ENCODE measurements at regions not wholly inside any gene's neighbourhood (a gene's known extent, or its start where the extent isn't known, plus 50 kb on each side); places are given as distances from the start of the nearest gene placed in this dataset.

DNA sequence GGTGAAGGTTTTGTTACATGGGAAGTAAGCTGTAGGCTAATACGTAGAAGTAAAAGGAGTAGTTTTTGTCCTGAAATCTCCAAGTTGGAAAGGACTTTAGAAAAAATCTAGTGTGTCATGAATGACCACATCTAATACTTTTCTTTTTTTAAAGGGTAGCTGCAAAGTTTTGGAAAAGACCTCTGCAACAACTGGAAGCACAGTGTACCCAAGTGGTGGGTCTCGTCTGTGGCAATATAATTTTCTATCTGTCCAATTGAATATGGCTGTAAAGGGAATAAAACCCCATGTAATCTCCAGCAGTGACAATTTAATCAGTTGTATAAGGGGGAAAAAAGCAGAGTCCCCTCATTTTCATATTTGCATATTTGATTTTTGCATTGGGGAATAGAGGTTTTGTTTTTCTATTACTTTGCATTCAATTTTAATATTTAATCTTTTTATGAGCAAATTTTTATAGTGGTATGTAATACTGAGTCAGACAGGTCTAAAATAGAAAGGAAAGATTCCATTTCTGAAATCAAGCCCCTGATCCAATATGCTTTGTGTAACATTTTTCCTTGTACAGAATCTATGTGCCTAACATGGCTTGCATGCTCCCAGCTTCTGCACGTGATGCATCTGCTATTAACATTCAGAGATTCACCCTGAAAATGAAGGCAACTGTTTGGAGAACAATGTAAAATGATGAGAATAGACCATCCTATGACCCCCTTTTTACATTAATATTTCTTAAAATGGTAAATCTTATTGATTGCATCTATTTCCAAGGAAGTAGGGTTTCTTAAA, 531.4 kb downstream of the ZIC1 start:
- no peak for DNase-seq

DNA sequence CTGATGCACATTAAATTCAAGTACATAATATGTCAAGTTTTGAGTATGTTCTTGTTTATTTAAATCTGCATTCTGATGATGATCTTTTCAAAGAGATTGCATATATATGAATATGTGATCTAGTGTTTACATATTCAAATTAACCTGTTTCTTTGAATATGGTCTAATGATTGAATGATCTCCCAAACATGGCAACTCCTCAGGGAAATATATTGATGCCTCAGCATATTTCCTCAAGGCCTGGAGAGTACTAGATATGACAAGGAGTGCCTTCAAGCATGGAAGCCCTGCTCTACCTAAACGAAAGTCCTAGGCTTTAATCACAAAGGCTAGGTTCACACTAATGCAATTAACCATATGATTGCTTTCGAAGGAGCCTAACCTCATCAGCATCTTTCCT, 532.8 kb downstream of the ZIC1 start:
- no peak for DNase-seq

DNA sequence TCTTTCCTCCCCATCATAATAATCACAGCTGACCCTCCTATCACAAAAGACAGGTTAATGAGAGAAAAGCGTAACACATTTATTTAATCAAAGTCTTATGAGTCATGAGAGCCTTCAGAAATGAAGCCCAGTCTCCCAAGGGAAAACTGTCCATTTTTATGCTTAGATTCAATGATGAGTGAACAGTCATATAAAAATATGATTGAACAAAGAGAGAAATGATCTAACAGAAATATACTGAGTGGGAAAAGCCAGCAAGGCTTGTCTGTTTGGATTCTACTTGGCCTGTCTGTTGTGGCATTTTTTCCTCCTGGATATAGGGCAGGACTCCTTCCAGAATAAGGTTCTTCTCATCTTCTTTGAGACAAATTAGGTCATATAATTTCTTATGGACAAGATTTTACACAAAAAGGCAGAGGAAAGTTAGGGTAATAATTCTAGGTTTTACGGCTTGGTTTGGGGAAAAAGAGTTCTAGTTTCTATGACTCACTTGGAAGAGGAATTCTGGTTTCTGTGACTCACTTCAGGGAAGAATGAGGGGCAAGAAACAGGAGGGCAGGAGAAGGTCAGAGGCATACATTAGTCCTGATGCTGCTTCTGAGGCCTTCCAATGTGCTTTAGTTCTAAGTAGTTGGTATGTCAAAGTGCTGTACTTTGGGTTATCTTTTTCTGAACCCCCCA, 534.2 kb downstream of the ZIC1 start:
- DNase-seq, result peak; percentile 90

DNA sequence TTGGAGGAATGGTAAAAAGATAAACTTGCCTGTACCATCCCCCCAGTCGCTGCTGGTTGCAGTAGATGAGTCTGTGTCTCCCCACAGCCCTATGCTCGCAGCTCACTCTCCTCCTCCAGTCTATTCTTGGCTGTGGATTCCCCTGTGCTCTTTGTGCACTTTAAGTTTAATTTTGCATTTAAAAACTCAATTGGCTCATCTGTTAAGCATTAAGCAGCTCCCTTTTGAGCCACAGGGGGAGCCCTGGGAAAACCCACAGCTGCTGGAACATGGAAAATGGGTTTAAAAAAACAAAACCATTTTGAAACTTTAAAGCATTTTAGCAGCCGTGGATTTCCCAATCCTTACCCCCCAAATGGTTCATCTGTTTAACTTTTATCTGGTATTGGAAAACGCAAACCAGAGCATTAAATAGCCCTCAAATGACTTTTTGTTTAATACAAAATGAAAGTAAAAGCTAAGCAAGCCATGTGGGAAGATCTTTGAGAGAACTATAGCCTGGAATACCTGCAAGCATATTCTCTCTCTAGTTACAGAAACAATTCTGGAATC, 536.9 kb downstream of the ZIC1 start:
- peak; percentile 90 for DNase-seq

DNA sequence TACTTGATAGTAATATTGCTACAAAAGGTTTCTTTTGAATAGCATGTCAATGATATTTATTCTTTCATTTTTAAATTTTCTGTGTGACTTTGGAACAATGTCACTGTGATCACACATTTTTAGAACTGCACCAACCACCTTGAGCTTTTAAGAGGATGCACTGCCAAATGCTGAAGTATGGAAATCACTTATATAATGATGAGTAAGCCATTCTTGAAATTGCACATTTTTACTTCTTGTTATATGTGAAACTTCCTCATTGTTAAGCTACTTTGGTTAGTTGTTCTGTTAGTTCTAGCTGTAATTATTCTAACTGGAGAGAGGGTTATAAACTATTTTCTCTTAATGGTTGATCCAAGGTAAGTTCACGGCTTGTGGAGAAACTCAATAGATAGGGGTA, 547.5 kb downstream of the ZIC1 start:
- no peak for DNase-seq

- no peak for DNase-seq
Measured at GRCh38 chr3:147958754-147959153, 549.6 kb downstream of the ZIC1 start.

DNA sequence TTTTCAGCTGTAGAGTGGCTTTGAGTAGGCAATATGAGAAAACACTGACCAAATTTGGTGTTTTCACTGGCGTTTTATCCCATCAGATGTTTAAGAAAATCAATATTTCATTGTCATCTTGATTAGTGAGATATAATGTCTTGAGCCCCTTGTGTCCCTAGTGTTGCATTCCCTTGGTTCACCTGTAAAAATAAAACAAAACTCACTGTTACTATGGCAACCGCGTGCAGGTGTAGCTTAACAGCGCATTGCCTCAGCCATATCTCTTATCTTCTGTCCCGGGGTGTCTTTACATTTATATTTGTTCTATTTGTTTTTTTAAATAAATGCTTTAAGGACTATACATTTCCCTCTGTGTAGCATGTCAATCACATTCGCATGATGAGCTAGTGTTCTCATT, 551.6 kb downstream of the ZIC1 start:
- no peak for DNase-seq

DNA sequence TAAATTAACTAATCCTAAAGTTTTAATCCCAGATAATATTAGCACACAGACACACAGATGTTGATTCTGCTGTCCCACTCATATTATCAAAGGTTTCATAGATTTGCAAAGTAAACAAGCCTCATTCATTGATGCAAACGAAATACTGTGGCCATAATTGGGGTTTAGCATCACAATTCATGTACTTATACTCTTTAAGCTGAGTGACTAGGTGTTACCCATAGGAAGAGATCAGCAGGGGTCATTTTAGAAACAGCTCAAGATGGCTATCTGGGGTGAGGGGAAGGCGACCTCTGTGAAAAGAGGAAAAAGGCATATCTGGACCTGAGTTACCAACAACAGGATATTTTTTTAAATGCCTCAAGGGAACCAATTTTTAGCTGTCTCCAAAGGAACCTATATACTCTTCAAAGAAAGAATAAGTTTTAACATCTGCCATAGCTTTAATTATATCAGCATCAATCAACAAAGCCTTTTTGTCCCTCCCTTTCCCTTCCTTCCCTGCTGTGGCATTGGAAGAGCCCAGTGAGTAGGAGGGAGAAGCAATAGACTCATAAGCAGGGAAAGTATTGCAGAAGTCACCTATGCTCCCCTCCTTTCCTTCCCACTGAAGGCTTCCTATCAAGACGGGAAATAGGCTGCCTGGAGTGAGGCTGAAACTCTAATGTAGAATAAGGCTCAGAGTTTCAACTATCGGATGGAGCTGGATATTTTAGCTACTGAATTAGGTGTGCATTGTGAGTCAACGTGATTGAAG, 553.4 kb downstream of the ZIC1 start:
- DNase-seq, result no peak

DNA sequence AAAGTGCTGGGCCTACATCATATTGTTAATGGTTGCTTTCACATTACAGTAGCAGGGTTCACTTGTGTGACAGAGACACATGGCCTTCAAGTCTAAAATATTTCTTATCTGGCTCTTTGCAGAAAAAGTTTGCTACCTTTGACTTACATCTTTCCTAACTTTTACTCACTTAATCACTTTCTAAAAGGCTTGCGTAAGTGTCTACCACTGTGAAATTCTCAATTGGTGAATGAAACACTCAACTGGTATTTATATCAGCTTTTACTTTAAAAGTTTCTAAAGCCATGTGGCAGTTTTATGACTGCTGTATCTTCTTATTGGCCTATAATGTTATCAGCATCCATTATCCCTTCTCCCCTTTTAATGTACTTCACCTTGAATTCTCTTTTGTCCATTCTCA, 554.5 kb downstream of the ZIC1 start:
- peak; percentile 10 for DNase-seq

DNA sequence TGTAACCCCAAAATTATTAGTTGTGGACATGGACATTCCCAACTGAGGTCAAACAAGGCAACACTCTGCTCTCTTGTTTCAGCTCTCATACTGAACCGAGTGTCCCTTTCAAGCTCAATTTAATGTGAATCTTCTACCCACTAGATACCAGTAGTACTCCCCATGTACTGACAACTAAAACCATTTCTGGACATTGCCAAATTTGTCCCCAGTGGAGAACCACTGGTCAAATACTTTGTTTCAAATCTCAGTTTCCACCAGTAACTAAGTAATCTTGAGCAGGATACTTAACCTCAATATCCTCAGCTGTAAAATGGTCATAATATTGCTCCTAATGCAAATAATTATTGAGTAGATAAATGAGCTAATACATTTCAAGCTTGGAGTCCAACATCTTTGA, 566.0 kb downstream of the ZIC1 start:
- DNase-seq, result no peak

- DNase-seq, result no peak
Measured at GRCh38 chr3:147977001-147977400, 567.8 kb downstream of the ZIC1 start.

GRCh38 chr3:147987549-147987948, 578.4 kb downstream of the ZIC1 start:
- DNase-seq, result no peak

- no peak for DNase-seq
Measured at GRCh38 chr3:147989344-147989743, 580.2 kb downstream of the ZIC1 start.

GRCh38 chr3:148002705-148003205, 593.6 kb downstream of the ZIC1 start:
- no peak for DNase-seq

GRCh38 chr3:148004331-148004730, 595.2 kb downstream of the ZIC1 start:
- DNase-seq, result no peak

DNA sequence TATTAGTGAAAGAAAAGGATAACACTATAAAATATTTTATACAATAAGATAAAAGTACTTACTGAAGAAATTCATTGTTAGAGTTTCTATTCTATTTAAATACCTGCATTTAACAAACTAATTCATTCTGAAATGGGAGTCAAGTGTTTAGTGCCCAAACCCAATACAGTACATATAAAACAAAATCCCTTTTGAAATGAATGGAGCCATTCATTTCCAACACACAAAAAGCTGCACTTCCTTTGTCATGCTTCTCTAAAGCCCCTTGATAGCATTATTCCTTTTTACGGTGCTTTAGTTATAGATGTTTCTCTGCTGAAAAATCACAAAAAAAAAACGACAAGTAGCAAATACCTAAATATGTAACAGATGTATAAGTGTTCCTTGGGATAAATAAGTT, 596.3 kb downstream of the ZIC1 start:
- no peak for DNase-seq

DNA sequence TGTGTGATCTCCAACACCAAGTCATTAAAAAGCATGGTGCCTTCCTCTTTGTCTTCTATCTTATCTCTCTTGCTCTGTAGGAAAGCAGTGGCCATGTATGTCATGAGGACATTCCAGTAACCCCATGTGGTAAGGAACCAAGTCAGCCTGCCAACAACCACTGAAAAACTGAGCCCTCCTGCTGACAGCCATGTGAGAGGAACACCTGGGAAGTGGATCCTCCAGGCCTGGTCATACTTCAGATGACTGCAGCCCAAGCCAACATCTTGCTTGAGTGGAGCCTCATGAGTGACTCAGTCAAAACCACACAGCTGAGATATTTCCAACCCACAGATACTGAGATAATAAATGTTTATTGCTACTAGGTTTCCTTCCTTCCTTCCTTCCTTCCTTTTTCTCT, 597.3 kb downstream of the ZIC1 start:
- DNase-seq, result peak; percentile 59

DNA sequence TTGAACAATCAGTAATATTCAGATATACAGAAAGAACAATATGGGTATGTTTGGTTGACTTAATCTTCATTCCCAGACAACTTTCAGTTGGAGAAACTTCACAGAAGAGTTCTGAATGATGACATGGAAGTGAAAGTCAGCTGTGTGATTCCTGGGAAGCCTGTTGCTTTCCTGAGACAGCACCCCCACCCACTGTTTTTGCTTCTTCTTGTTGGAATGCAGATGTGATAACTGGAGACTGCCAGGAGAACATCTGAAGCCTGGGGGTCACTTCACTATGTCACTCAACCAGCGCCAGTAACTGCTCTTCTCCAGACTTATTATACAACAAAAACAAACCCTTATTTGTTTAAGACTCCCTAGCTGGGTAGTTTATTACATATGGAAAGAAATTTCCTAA, 599.4 kb downstream of the ZIC1 start:
- no peak for DNase-seq

- DNase-seq, result no peak
Measured at GRCh38 chr3:148020861-148021260, 611.7 kb downstream of the ZIC1 start.

- DNase-seq, result no peak
Measured at GRCh38 chr3:148021381-148021780, 612.2 kb downstream of the ZIC1 start.

- DNase-seq, result peak; percentile 85
Measured at GRCh38 chr3:148023994-148024393, 614.8 kb downstream of the ZIC1 start.

DNA sequence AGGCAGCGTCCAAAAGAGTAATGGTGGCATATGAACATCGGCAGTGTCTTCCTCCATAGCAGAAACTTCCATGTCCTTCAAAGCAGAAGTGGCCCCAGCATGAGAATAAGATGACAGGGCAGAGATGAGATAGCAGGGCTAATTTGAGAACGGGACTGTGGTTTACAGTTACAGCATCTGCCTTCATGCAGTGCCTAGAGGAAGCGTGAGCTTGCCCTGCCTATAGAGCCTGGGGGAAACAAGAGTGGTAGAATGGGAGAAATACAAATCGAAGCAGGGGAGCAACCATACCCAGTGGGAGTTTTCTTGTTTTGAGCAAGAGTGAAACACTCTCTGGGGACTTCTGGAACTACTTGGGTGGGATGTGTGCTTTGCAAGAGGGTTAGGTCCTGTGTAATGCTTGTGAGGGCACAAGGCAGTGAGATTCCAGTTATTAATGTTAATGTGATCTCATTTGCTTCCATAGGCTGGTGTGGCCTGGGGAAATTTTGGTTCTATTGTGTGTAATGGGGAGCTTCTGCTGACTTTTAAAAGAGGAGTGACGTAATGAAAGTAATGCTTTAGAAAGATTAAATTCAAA, 616.9 kb downstream of the ZIC1 start:
- DNase-seq, result no peak

- DNase-seq, result no peak
Measured at GRCh38 chr3:148030975-148031374, 621.8 kb downstream of the ZIC1 start.
